Osteocyte (in vitro differentiated cells): ENCODE measurements at regions not wholly inside any gene's neighbourhood (a gene's known extent, or its start where the extent isn't known, plus 50 kb on each side); places are given as distances from the start of the nearest gene placed in this dataset.

ENCODE experiments used
- DNase-seq: peaks from one replicate; pipeline ENCODE4 v3.0.0; 2021; ENCODE audit warnings: mixed read lengths; ENCODE audit not compliant: unreplicated experiment; ENCODE audit errors: extremely low spot score
- H3K27ac Mint-ChIP-seq: one replicate; pipeline ENCODE4 v1.8.0; 2021; ENCODE audit warnings: mild to moderate bottlenecking, mixed read lengths; ENCODE audit not compliant: unreplicated experiment
- H3K27me3 Mint-ChIP-seq: one replicate; pipeline ENCODE4 v1.8.0; 2021; ENCODE audit warnings: mixed read lengths; ENCODE audit not compliant: unreplicated experiment
- H3K36me3 Mint-ChIP-seq: one replicate; pipeline ENCODE4 v1.8.0; 2021; ENCODE audit warnings: mixed read lengths; ENCODE audit not compliant: unreplicated experiment
- H3K4me1 Mint-ChIP-seq: one replicate; pipeline ENCODE4 v1.8.0; 2021; ENCODE audit warnings: mixed read lengths; ENCODE audit not compliant: unreplicated experiment
- H3K4me3 Mint-ChIP-seq: one replicate; pipeline ENCODE4 v1.8.0; 2021; ENCODE audit warnings: mild to moderate bottlenecking, moderate library complexity, mixed read lengths; ENCODE audit not compliant: unreplicated experiment
- H3K9me3 Mint-ChIP-seq: one replicate; pipeline ENCODE4 v1.8.0; 2021; ENCODE audit warnings: mixed read lengths; ENCODE audit not compliant: unreplicated experiment
- CTCF ChIP-seq: fragments of 200-600 bp; sonication (generic); IDR thresholded peaks from 2 replicates; pipeline ENCODE4 v1.5.0; 2021; ENCODE audit warnings: antibody characterized with exemption, mild to moderate bottlenecking, moderate library complexity

GRCh38 chr6:155890409-155890808, 434.8 kb upstream of the NOX3 start:
- Mint-ChIP-seq H3K4me3 (no peak overlapping the region), H3K36me3 (no peaks in the 10 kb centered on the region), H3K27me3 (peaks cover 5% of the 10 kb centered on the region), H3K27ac (no peak overlapping the region), H3K9me3 (no peaks in the 10 kb centered on the region), H3K4me1 (no peaks in the 10 kb centered on the region)
- DNase-seq: no peak
- TF ChIP-seq CTCF: no peak

GRCh38 chr6:155889410-155889809, 433.8 kb upstream of the NOX3 start:
- no peak for DNase-seq
- Mint-ChIP-seq H3K4me3 (no peak overlapping the region), H3K27ac (no peak overlapping the region), H3K9me3 (no peaks in the 10 kb centered on the region), H3K4me1 (no peaks in the 10 kb centered on the region), H3K36me3 (no peaks in the 10 kb centered on the region), H3K27me3 (peaks cover 5% of the 10 kb centered on the region)
- TF ChIP-seq CTCF: no peak

- Mint-ChIP-seq H3K36me3 (no peaks in the 10 kb centered on the region), H3K27me3 (peaks cover 5% of the 10 kb centered on the region), H3K9me3 (no peaks in the 10 kb centered on the region), H3K27ac (no peak overlapping the region), H3K4me3 (no peak overlapping the region), H3K4me1 (no peaks in the 10 kb centered on the region)
- DNase-seq: no peak
- TF ChIP-seq CTCF: no peak
Observed at GRCh38 chr6:155887421-155887820, 431.8 kb upstream of the NOX3 start.

- H3K4me3 Mint-ChIP-seq: no peak overlapping the region
- no peak for DNase-seq
- peaks cover 5% of the 10 kb centered on the region for H3K9me3 Mint-ChIP-seq
- H3K27ac Mint-ChIP-seq: no peak overlapping the region
- no peaks in the 10 kb centered on the region for H3K4me1 Mint-ChIP-seq
- TF ChIP-seq CTCF: no peak
- H3K36me3 Mint-ChIP-seq: no peaks in the 10 kb centered on the region
- peaks cover 2% of the 10 kb centered on the region for H3K27me3 Mint-ChIP-seq
Observed at GRCh38 chr6:155883741-155884140, 428.1 kb upstream of the NOX3 start.

- no peak for TF ChIP-seq CTCF
- no peak overlapping the region for H3K27ac Mint-ChIP-seq
- H3K4me1 Mint-ChIP-seq: no peaks in the 10 kb centered on the region
- H3K27me3 Mint-ChIP-seq: peaks cover 2% of the 10 kb centered on the region
- no peak overlapping the region for H3K4me3 Mint-ChIP-seq
- peaks cover 5% of the 10 kb centered on the region for H3K9me3 Mint-ChIP-seq
- H3K36me3 Mint-ChIP-seq: no peaks in the 10 kb centered on the region
- DNase-seq: no peak
Observed at GRCh38 chr6:155883334-155883731, 427.7 kb upstream of the NOX3 start.
